HepG2 (cell line): ENCODE measurements at regions not wholly inside any gene's neighbourhood (a gene's known extent, or its start where the extent isn't known, plus 50 kb on each side); places are given as distances from the start of the nearest gene placed in this dataset.
A peak's percentile ranks its signal among the peaks of the same experiment; 100 is the strongest.

Source experiments
- AKAP8 ChIP-seq: sonication (generic); formaldehyde crosslinking; IDR thresholded peaks from 2 replicates; pipeline ENCODE4 v1.5.1; 2020; ENCODE audit warnings: mild to moderate bottlenecking, missing genetic modification reagents
- ARHGAP35 ChIP-seq: sonication (generic); formaldehyde crosslinking; IDR thresholded peaks from 2 replicates; pipeline ENCODE4 v1.9.0; 2022; ENCODE audit warnings: mild to moderate bottlenecking, inconsistent platforms, moderate library complexity, missing genetic modification reagents, borderline replicate concordance
- ARID5B ChIP-seq: IDR thresholded peaks from 2 replicates; pipeline ENCODE4 v1.4.0; 2020; ENCODE audit warnings: mild to moderate bottlenecking, missing genetic modification reagents
- IRF2 ChIP-seq: IDR thresholded peaks from 2 replicates; pipeline ENCODE4 v1.6.1; 2018; ENCODE audit warnings: missing genetic modification reagents, missing compliant biosample characterization
- ISL2 ChIP-seq: sonication (generic); formaldehyde crosslinking; IDR thresholded peaks from 2 replicates; pipeline ENCODE4 v1.5.0; 2020; ENCODE audit warnings: missing genetic modification reagents
- ISX ChIP-seq: sonication (generic); formaldehyde crosslinking; conservative IDR thresholded peaks from 2 replicates; pipeline ENCODE4 v1.5.0; 2020; ENCODE audit warnings: missing genetic modification reagents
- KDM2A ChIP-seq: sonication (generic); formaldehyde crosslinking; IDR thresholded peaks from 2 replicates; pipeline ENCODE4 v1.4.0; 2020; ENCODE audit warnings: low read depth, missing genetic modification reagents, borderline replicate concordance
- MAX ChIP-seq: IDR thresholded peaks from 2 replicates; pipeline ENCODE4 v1.6.1; 2012; ENCODE audit warnings: inconsistent platforms
- NPAS2 ChIP-seq: sonication (generic); formaldehyde crosslinking; IDR thresholded peaks from 2 replicates; pipeline ENCODE4 v1.8.0; 2022; ENCODE audit warnings: mild to moderate bottlenecking, missing genetic modification reagents, borderline replicate concordance
- RXRA ChIP-seq: sonication (generic); formaldehyde crosslinking; IDR thresholded peaks from 2 replicates; pipeline ENCODE4 v1.5.1; 2020; ENCODE audit warnings: missing genetic modification reagents
- SAP130 ChIP-seq: IDR thresholded peaks from 2 replicates; pipeline ENCODE4 v1.6.1; 2016; ENCODE audit warnings: low read depth
- SETDB1 ChIP-seq: sonication (generic); formaldehyde crosslinking; IDR thresholded peaks from 2 replicates; pipeline ENCODE4 v1.5.1; 2020; ENCODE audit warnings: missing genetic modification reagents, mild to moderate bottlenecking, borderline replicate concordance
- SMC3 ChIP-seq: IDR thresholded peaks from 2 replicates; pipeline ENCODE4 v1.6.1; 2011; ENCODE audit warnings: low read length, improper control_type of control experiment
- TBX2 ChIP-seq: sonication (generic); formaldehyde crosslinking; IDR thresholded peaks from 2 replicates; pipeline ENCODE4 v1.5.0; 2020; ENCODE audit warnings: missing genetic modification reagents, mild to moderate bottlenecking, borderline replicate concordance
- TEF ChIP-seq: sonication (generic); formaldehyde crosslinking; IDR thresholded peaks from 2 replicates; pipeline ENCODE4 v1.5.0; 2020; ENCODE audit warnings: missing genetic modification reagents
- THAP11 ChIP-seq: IDR thresholded peaks from 2 replicates; pipeline ENCODE4 v1.6.1; 2016; ENCODE audit warnings: missing biosample characterization, missing genetic modification reagents
- ZBTB26 ChIP-seq: IDR thresholded peaks from 2 replicates; pipeline ENCODE4 v1.6.1; 2016; ENCODE audit warnings: missing compliant biosample characterization, missing genetic modification reagents, borderline replicate concordance
- ZBTB42 ChIP-seq: sonication (generic); formaldehyde crosslinking; IDR thresholded peaks from 2 replicates; pipeline ENCODE4 v1.5.0; 2020; ENCODE audit warnings: mild to moderate bottlenecking, missing genetic modification reagents
- ZNF281 ChIP-seq: sonication (generic); formaldehyde crosslinking; IDR thresholded peaks from 2 replicates; pipeline ENCODE4 v1.4.0; 2020; ENCODE audit warnings: missing genetic modification reagents, borderline replicate concordance
- ZNF33B ChIP-seq: sonication (generic); formaldehyde crosslinking; IDR thresholded peaks from 2 replicates; pipeline ENCODE4 v1.5.1; 2020; ENCODE audit warnings: mild to moderate bottlenecking, missing genetic modification reagents
- ZNF562 ChIP-seq: sonication (generic); formaldehyde crosslinking; IDR thresholded peaks from 2 replicates; pipeline ENCODE4 v1.8.0; 2022; ENCODE audit warnings: missing genetic modification reagents, borderline replicate concordance
- ZNF614 ChIP-seq: IDR thresholded peaks from 2 replicates; pipeline ENCODE4 v1.6.1; 2018; ENCODE audit warnings: missing biosample characterization, missing genetic modification reagents, inconsistent platforms, borderline replicate concordance
- ZSCAN25 ChIP-seq: sonication (generic); formaldehyde crosslinking; IDR thresholded peaks from 2 replicates; pipeline ENCODE4 v1.8.0; 2022; ENCODE audit warnings: mild to moderate bottlenecking, missing genetic modification reagents

GRCh38 chr15:62896969-62897486, 145.5 kb upstream of the TPM1 start (continued):
- TF ChIP-seq MAX (peak; percentile 59), ISL2 (CRISPR knock-in tag) (peak; percentile 45; the same call in 1 of the 2 replicates), ZSCAN25 (CRISPR knock-in tag) (0 out of 2 replicates have a peak, but pooled peaks have one; percentile 35), ARHGAP35 (CRISPR knock-in tag) (no peak), SMC3 (no peak), SAP130 (CRISPR knock-in tag) (peak; percentile 54), ZNF562 (CRISPR knock-in tag) (no peak), ZNF614 (CRISPR knock-in tag) (no peak), KDM2A (CRISPR knock-in tag) (peak; percentile 31; the same call in 1 of the 2 replicates), ZBTB42 (no peak), ARID5B (CRISPR knock-in tag) (peak; percentile 84), TBX2 (peak; percentile 48; the same call in 1 of the 2 replicates), ZNF33B (CRISPR knock-in tag) (no peak), THAP11 (peak; percentile 37; the same call in 1 of the 2 replicates), IRF2 (no peak), ZBTB26 (CRISPR knock-in tag) (peak; percentile 97), RXRA (peak; percentile 27; the same call in 1 of the 2 replicates), SETDB1 (CRISPR knock-in tag) (no peak), ISX (no peak), AKAP8 (CRISPR knock-in tag) (no peak), TEF (no peak), ZNF281 (no peak), NPAS2 (CRISPR knock-in tag) (no peak)
